MM.1S (cell line): ENCODE measurements at regions not wholly inside any gene's neighbourhood (a gene's known extent, or its start where the extent isn't known, plus 50 kb on each side); places are given as distances from the start of the nearest gene placed in this dataset.

ENCODE experiments used
- EZH2 ChIP-seq: fragments of 300-600 bp; sonication (generic); optimal IDR thresholded peaks from 2 replicates; pipeline ENCODE3; 2017; ENCODE audit warnings: low read depth, mild to moderate bottlenecking, antibody characterized with exemption, low read length, mixed read lengths
- TF ChIP-seq, protein P1 (sequence below): fragments of 300-600 bp; sonication (generic); IDR thresholded peaks from 2 replicates; pipeline ENCODE4 v1.5.1; 2016; ENCODE audit warnings: antibody characterized with exemption, low read length, mixed read lengths

DNA sequence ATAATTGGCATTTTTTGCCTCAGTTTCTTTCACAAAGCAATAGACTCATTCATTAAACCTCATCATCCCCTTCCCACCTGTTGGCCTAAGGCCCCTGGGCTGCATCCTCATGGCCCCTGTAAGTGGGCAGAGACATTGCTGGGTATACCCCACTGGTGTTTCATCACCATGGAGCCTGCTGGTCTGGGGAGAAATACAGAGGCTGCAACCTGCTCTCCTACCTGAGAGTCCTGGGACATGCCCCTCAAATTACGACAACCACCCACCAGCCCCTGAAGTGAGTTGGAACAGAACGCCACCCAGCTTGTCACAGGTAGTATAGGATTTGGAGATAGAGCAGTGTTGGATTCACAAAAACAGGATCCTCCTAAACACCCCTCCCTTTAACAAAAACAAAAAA, 190.8 kb downstream of the ANKRD60 start:
- TF ChIP-seq, protein P1, sequence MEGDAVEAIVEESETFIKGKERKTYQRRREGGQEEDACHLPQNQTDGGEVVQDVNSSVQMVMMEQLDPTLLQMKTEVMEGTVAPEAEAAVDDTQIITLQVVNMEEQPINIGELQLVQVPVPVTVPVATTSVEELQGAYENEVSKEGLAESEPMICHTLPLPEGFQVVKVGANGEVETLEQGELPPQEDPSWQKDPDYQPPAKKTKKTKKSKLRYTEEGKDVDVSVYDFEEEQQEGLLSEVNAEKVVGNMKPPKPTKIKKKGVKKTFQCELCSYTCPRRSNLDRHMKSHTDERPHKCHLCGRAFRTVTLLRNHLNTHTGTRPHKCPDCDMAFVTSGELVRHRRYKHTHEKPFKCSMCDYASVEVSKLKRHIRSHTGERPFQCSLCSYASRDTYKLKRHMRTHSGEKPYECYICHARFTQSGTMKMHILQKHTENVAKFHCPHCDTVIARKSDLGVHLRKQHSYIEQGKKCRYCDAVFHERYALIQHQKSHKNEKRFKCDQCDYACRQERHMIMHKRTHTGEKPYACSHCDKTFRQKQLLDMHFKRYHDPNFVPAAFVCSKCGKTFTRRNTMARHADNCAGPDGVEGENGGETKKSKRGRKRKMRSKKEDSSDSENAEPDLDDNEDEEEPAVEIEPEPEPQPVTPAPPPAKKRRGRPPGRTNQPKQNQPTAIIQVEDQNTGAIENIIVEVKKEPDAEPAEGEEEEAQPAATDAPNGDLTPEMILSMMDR, result no peak
- TF ChIP-seq EZH2, result no peak
